Stimulated activated CD8-positive, alpha-beta memory T cell treated with anti-CD3 and anti-CD28 coated beads, Interleukin-2, amount 100 ng/mL, for 1 hour (primary cell): ENCODE measurements at regions not wholly inside any gene's neighbourhood (a gene's known extent, or its start where the extent isn't known, plus 50 kb on each side); places are given as distances from the start of the nearest gene placed in this dataset.

Experiments
- DNase-seq, 2 donors: peaks; one replicate each; pipeline ENCODE4 v3.0.0-alpha.2; 2020; ENCODE audit warnings: low read depth in 2 of 2

- no peak for DNase-seq
Observed at GRCh38 chr13:31929031-31929770, 102.4 kb upstream of the FRY start.

- no peak for DNase-seq
Observed at GRCh38 chr13:31930490-31930889, 101.1 kb upstream of the FRY start.

GRCh38 chr13:31930901-31931522 is 100.6 kb upstream of the FRY start:
- no peak for DNase-seq

- DNase-seq = no peak
Observed at GRCh38 chr13:31937436-31937835, 94.1 kb upstream of the FRY start.

- no peak for DNase-seq
Observed at GRCh38 chr13:31940076-31940475, 91.5 kb upstream of the FRY start.

- no peak for DNase-seq
Observed at GRCh38 chr13:31943591-31943990, 88.0 kb upstream of the FRY start.

GRCh38 chr13:31944262-31945160 is 87.1 kb upstream of the FRY start:
- no peak for DNase-seq

- no peak for DNase-seq
Observed at GRCh38 chr13:31945202-31945961, 86.2 kb upstream of the FRY start.

GRCh38 chr13:31946091-31946770 is 85.3 kb upstream of the FRY start:
- no peak for DNase-seq

GRCh38 chr13:31947105-31947504 is 84.5 kb upstream of the FRY start:
- no peak for DNase-seq

- DNase-seq = no peak
Observed at GRCh38 chr13:31947506-31947905, 84.1 kb upstream of the FRY start.

- no peak for DNase-seq
Observed at GRCh38 chr13:31949486-31949885, 82.1 kb upstream of the FRY start.

GRCh38 chr13:31950111-31950815 is 81.3 kb upstream of the FRY start:
- DNase-seq = no peak

- DNase-seq = peak in 1 of 2 donors; percentile 6
Observed at GRCh38 chr13:31951215-31951678, 80.3 kb upstream of the FRY start.

- no peak for DNase-seq
Observed at GRCh38 chr13:31952641-31953380, 78.8 kb upstream of the FRY start.

- DNase-seq = no peak
Observed at GRCh38 chr13:31955101-31955500, 76.5 kb upstream of the FRY start.

- no peak for DNase-seq
Observed at GRCh38 chr13:31955741-31956140, 75.8 kb upstream of the FRY start.

- DNase-seq = no peak
Observed at GRCh38 chr13:31956980-31957644, 74.5 kb upstream of the FRY start.

GRCh38 chr13:31957772-31958171 is 73.8 kb upstream of the FRY start:
- DNase-seq = no peak
